HG03045 (cell line): ENCODE measurements at regions not wholly inside any gene's neighbourhood (a gene's known extent, or its start where the extent isn't known, plus 50 kb on each side); places are given as distances from the start of the nearest gene placed in this dataset.

Experiments used
- ATAC-seq: cut with Tn5 transposase; IDR thresholded peaks from one replicate; pipeline ENCODE4 v1.9.1; 2021; ENCODE audit warnings: mild to moderate bottlenecking, moderate library complexity; ENCODE audit not compliant: unreplicated experiment

DNA sequence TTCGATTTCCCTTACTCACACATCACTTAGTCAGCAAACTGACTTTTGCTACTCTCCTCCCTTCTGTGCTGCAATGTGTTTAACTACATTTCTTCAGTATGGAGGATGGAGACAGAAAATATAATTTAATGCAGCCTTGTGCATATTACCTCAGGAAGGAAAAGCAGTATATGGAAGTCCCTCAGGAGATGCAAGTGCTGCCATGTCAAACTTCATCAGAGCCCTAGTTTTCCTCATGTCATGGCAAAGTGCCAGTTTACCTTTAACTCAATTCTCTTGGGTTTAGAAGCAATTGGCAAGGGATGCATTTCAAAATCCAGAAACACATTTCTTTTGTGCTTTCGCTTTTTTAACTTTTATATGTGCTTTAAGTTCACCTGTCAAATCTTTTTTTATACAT lies 365.4 kb downstream of the ISL1 start:
- no peak for ATAC-seq
